Muscle layer of colon (tissue), 2 donors: ENCODE measurements at regions not wholly inside any gene's neighbourhood (a gene's known extent, or its start where the extent isn't known, plus 50 kb on each side); places are given as distances from the start of the nearest gene placed in this dataset.

Source experiments
- H3K27ac ChIP-seq: one replicate; pipeline ENCODE4 v1.7.0; 2013; ENCODE audit warnings: low read depth, mild to moderate bottlenecking, low read length, moderate library complexity
- H3K27me3 ChIP-seq, 2 donors: one replicate each; pipeline ENCODE4 v1.7.0; 2013; ENCODE audit warnings: low read length in 2 of 2, mild to moderate bottlenecking in 2 of 2; ENCODE audit not compliant: insufficient read depth in 2 of 2, control insufficient read depth in 1 of 2
- H3K36me3 ChIP-seq: one replicate; pipeline ENCODE4 v1.7.0; 2013; ENCODE audit warnings: mild to moderate bottlenecking, low read length; ENCODE audit not compliant: insufficient read depth
- H3K4me1 ChIP-seq: one replicate; pipeline ENCODE4 v1.7.0; 2013; ENCODE audit warnings: mild to moderate bottlenecking, low read length; ENCODE audit not compliant: insufficient read depth
- H3K4me3 ChIP-seq, 2 donors: one replicate each; pipeline ENCODE4 v1.7.0; 2013; ENCODE audit warnings: low read length in 2 of 2, low read depth in 1 of 2, mild to moderate bottlenecking in 1 of 2, moderate library complexity in 1 of 2
- H3K9ac ChIP-seq: one replicate; pipeline ENCODE4 v1.7.0; 2013; ENCODE audit warnings: low read length
- H3K9me3 ChIP-seq: one replicate; pipeline ENCODE4 v1.7.0; 2013; ENCODE audit warnings: mild to moderate bottlenecking, low read length
- donor health status: abdominal sarcoma.
- donor health status: Adenocarcinoma of cecum.

- no peaks in the 10 kb centered on the region for H3K36me3 ChIP-seq
- no peaks in the 10 kb centered on the region for H3K4me1 ChIP-seq
- H3K27ac ChIP-seq, result no peak overlapping the region
- no peak overlapping the region for H3K4me3 ChIP-seq
- no peaks in the 10 kb centered on the region for H3K27me3 ChIP-seq
- no peak overlapping the region for H3K9ac ChIP-seq
- no peaks in the 10 kb centered on the region for H3K9me3 ChIP-seq
Observed at GRCh38 chr11:19330416-19330815, 89.7 kb upstream of the E2F8 start.

GRCh38 chr11:19329970-19330369, 89.2 kb upstream of the E2F8 start:
- H3K9me3 ChIP-seq, result no peaks in the 10 kb centered on the region
- H3K4me1 ChIP-seq, result no peaks in the 10 kb centered on the region
- H3K36me3 ChIP-seq, result no peaks in the 10 kb centered on the region
- H3K27ac ChIP-seq, result no peak overlapping the region
- H3K4me3 ChIP-seq, result no peak overlapping the region
- H3K27me3 ChIP-seq, result no peaks in the 10 kb centered on the region
- H3K9ac ChIP-seq, result no peak overlapping the region

- no peak overlapping the region for H3K27ac ChIP-seq
- no peak overlapping the region for H3K4me3 ChIP-seq
- no peaks in the 10 kb centered on the region for H3K4me1 ChIP-seq
- H3K36me3 ChIP-seq, result no peaks in the 10 kb centered on the region
- no peak overlapping the region for H3K9ac ChIP-seq
- no peaks in the 10 kb centered on the region for H3K9me3 ChIP-seq
- H3K27me3 ChIP-seq, result no peaks in the 10 kb centered on the region
Observed at GRCh38 chr11:19328586-19329311, 88.0 kb upstream of the E2F8 start.

- Histone ChIP-seq H3K4me1 (no peaks in the 10 kb centered on the region), H3K9me3 (no peaks in the 10 kb centered on the region), H3K27me3 (no peaks in the 10 kb centered on the region), H3K9ac (no peak overlapping the region), H3K4me3 (no peak overlapping the region), H3K36me3 (no peaks in the 10 kb centered on the region), H3K27ac (no peak overlapping the region)
Observed at GRCh38 chr11:19327280-19327679, 86.5 kb upstream of the E2F8 start.

GRCh38 chr11:19326499-19326898, 85.8 kb upstream of the E2F8 start:
- H3K27ac ChIP-seq, result no peak overlapping the region
- H3K4me1 ChIP-seq, result no peaks in the 10 kb centered on the region
- H3K9ac ChIP-seq, result no peak overlapping the region
- H3K4me3 ChIP-seq, result no peak overlapping the region
- no peaks in the 10 kb centered on the region for H3K27me3 ChIP-seq
- H3K9me3 ChIP-seq, result no peaks in the 10 kb centered on the region
- H3K36me3 ChIP-seq, result no peaks in the 10 kb centered on the region

- H3K27me3 ChIP-seq, result no peaks in the 10 kb centered on the region
- no peaks in the 10 kb centered on the region for H3K4me1 ChIP-seq
- H3K36me3 ChIP-seq, result no peaks in the 10 kb centered on the region
- no peak overlapping the region for H3K4me3 ChIP-seq
- H3K9ac ChIP-seq, result no peak overlapping the region
- no peak overlapping the region for H3K27ac ChIP-seq
- no peaks in the 10 kb centered on the region for H3K9me3 ChIP-seq
Observed at GRCh38 chr11:19323502-19323901, 82.8 kb upstream of the E2F8 start.

- Histone ChIP-seq H3K9ac (no peak overlapping the region), H3K36me3 (no peaks in the 10 kb centered on the region), H3K4me1 (peaks cover 14% of the 10 kb centered on the region), H3K4me3 (no peak overlapping the region), H3K27ac (no peak overlapping the region), H3K27me3 (no peaks in the 10 kb centered on the region), H3K9me3 (no peaks in the 10 kb centered on the region)
Observed at GRCh38 chr11:19321351-19321750, 80.6 kb upstream of the E2F8 start.

GRCh38 chr11:19320827-19321226, 80.1 kb upstream of the E2F8 start:
- no peaks in the 10 kb centered on the region for H3K36me3 ChIP-seq
- peaks cover 16% of the 10 kb centered on the region for H3K4me1 ChIP-seq
- H3K9ac ChIP-seq, result no peak overlapping the region
- no peak overlapping the region for H3K4me3 ChIP-seq
- no peaks in the 10 kb centered on the region for H3K9me3 ChIP-seq
- no peak overlapping the region for H3K27ac ChIP-seq
- H3K27me3 ChIP-seq, result no peaks in the 10 kb centered on the region

- no peaks in the 10 kb centered on the region for H3K27me3 ChIP-seq
- no peaks in the 10 kb centered on the region for H3K9me3 ChIP-seq
- no peak overlapping the region for H3K9ac ChIP-seq
- no peak overlapping the region for H3K4me3 ChIP-seq
- H3K4me1 ChIP-seq, result peaks cover 16% of the 10 kb centered on the region
- H3K36me3 ChIP-seq, result no peaks in the 10 kb centered on the region
- no peak overlapping the region for H3K27ac ChIP-seq
Observed at GRCh38 chr11:19316434-19316833, 75.7 kb upstream of the E2F8 start.

GRCh38 chr11:19315511-19315910, 74.8 kb upstream of the E2F8 start:
- H3K9me3 ChIP-seq, result no peaks in the 10 kb centered on the region
- no peak overlapping the region for H3K4me3 ChIP-seq
- H3K36me3 ChIP-seq, result no peaks in the 10 kb centered on the region

GRCh38 chr11:19313140-19313539, 72.4 kb upstream of the E2F8 start:
- H3K36me3 ChIP-seq, result no peaks in the 10 kb centered on the region
- H3K4me3 ChIP-seq, result no peak overlapping the region
- no peaks in the 10 kb centered on the region for H3K27me3 ChIP-seq
- H3K27ac ChIP-seq, result no peak overlapping the region
- peaks cover 16% of the 10 kb centered on the region for H3K4me1 ChIP-seq
- no peaks in the 10 kb centered on the region for H3K9me3 ChIP-seq
- no peak overlapping the region for H3K9ac ChIP-seq

More at GRCh38 chr11:19315511-19315910, 74.8 kb upstream of the E2F8 start:
- Histone ChIP-seq H3K9ac (no peak overlapping the region), H3K4me1 (peaks cover 16% of the 10 kb centered on the region), H3K27me3 (no peaks in the 10 kb centered on the region), H3K27ac (no peak overlapping the region)

- Histone ChIP-seq H3K9me3 (no peaks in the 10 kb centered on the region), H3K36me3 (no peaks in the 10 kb centered on the region), H3K9ac (no peak overlapping the region), H3K27ac (no peak overlapping the region), H3K4me1 (peaks cover 4% of the 10 kb centered on the region), H3K4me3 (no peak overlapping the region), H3K27me3 (no peaks in the 10 kb centered on the region)
Observed at GRCh38 chr11:19311308-19312030, 70.7 kb upstream of the E2F8 start.
